Gastroesophageal sphincter (tissue), 3 donors: ENCODE measurements at regions not wholly inside any gene's neighbourhood (a gene's known extent, or its start where the extent isn't known, plus 50 kb on each side); places are given as distances from the start of the nearest gene placed in this dataset.
"Not testable (repeated sequence)": the region's sequence is repeated elsewhere in the genome, so short reads cannot be mapped to it uniquely, and the experiment has no call there.

Source experiments
- EP300 ChIP-seq: sonication (generic); formaldehyde crosslinking; IDR thresholded peaks from one replicate; pipeline ENCODE4 v1.6.1; 2017; ENCODE audit warnings: antibody characterized with exemption, mild to moderate bottlenecking
- POLR2A ChIP-seq, 2 donors: fragments of 450-650 bp; IDR thresholded peaks; one replicate each; pipeline ENCODE4 v1.6.1; 2017; ENCODE audit warnings: antibody characterized with exemption in 2 of 2, mild to moderate bottlenecking in 2 of 2, moderate library complexity in 1 of 2
- TF ChIP-seq, protein P1 (sequence below), 4 experiments: fragments of 200-600 bp in 2 of 4; fragments of 450-650 bp in 2 of 4; sonication (generic) in 1 of 4; IDR thresholded peaks; one replicate each; pipeline ENCODE4 v1.5.1; 2017 to 2019; ENCODE audit warnings: antibody characterized with exemption in 4 of 4, mild to moderate bottlenecking in 2 of 4, moderate library complexity in 2 of 4

DNA sequence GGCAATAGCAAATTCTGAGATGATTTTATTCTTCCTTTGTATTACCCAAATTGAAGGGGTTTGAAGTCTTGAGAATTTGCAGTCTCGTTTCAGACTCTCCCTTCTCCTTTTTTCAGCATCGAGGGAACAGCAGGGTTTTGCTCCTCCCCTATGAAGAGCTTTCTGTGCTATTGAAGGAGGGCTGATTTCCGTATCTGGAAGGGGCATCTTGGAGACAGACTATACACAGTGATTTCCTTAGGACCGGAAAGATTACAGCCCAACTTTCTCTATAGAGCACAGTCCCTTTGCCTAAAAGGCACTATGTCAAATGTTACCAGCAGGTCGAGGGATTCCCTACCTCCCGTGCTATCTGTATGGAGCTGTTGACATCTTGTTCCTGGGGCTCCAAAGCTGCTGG, 50.2 kb upstream of the ZNF195 start:
- TF ChIP-seq, protein P1, sequence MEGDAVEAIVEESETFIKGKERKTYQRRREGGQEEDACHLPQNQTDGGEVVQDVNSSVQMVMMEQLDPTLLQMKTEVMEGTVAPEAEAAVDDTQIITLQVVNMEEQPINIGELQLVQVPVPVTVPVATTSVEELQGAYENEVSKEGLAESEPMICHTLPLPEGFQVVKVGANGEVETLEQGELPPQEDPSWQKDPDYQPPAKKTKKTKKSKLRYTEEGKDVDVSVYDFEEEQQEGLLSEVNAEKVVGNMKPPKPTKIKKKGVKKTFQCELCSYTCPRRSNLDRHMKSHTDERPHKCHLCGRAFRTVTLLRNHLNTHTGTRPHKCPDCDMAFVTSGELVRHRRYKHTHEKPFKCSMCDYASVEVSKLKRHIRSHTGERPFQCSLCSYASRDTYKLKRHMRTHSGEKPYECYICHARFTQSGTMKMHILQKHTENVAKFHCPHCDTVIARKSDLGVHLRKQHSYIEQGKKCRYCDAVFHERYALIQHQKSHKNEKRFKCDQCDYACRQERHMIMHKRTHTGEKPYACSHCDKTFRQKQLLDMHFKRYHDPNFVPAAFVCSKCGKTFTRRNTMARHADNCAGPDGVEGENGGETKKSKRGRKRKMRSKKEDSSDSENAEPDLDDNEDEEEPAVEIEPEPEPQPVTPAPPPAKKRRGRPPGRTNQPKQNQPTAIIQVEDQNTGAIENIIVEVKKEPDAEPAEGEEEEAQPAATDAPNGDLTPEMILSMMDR (IDR thresholded peaks at IDR 0.05): not testable (repeated sequence)
- not testable (repeated sequence) for TF ChIP-seq POLR2A (IDR thresholded peaks at IDR 0.05); EP300
